A673 (cell line): ENCODE measurements at regions not wholly inside any gene's neighbourhood (a gene's known extent, or its start where the extent isn't known, plus 50 kb on each side); places are given as distances from the start of the nearest gene placed in this dataset.

Experiments used
- EZH2 ChIP-seq: fragments of 200-600 bp; sonication (generic); IDR thresholded peaks from 2 replicates; pipeline ENCODE4 v1.6.1; 2017; ENCODE audit warnings: borderline replicate concordance, low read depth, mild to moderate bottlenecking, mixed read lengths, antibody characterized with exemption, low read length; ENCODE audit not compliant: poor library complexity, severe bottlenecking
- TF ChIP-seq, protein P1 (sequence below): fragments of 300-800, 200-600 bp; sonication (generic); conservative IDR thresholded peaks from 2 replicates; pipeline ENCODE4 v1.5.1; 2017; ENCODE audit warnings: low read depth, mild to moderate bottlenecking, antibody characterized with exemption, low read length, moderate library complexity, mixed read lengths

DNA sequence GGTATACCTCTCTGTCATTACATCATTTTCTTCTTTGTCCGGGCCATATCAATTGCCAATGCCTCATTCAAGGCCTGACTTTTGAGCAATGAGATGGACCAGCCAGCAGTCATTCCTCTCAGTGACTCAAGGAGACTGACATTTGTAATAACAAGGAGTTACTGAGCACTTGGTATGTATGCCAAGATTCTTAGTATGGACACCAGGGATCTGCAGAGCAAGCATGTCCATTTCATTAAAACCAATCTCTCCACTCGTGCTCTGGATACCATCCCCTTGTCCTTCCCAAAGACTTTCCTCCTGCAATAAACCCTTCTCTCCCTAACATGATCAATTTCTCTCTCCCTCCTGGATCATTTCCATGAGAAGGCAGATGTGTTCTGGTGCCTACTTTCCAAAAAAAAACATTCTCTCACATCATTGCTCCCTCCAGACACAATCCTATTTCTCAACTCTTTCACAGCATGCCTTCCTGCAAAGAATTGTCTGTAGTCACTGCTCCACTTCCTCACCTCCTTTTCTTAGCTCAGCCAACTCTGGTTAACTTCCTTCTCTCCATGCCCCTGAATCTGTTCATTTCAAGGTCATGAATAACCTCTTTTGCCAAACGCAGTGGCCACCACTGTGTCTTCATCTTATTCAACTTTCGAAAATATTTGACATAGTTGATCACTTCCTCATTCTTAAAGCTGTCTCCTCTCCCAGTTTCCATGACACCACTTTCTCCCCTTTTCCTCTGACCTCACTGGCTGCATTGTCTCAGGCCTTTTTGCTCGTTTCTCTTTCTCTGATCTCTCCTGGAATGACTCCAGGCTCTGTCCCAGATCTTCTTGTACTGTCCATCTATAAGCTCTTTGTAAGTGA is 102.8 kb upstream of the CYP1B1 start:
- TF ChIP-seq EZH2: no peak
- TF ChIP-seq, protein P1, sequence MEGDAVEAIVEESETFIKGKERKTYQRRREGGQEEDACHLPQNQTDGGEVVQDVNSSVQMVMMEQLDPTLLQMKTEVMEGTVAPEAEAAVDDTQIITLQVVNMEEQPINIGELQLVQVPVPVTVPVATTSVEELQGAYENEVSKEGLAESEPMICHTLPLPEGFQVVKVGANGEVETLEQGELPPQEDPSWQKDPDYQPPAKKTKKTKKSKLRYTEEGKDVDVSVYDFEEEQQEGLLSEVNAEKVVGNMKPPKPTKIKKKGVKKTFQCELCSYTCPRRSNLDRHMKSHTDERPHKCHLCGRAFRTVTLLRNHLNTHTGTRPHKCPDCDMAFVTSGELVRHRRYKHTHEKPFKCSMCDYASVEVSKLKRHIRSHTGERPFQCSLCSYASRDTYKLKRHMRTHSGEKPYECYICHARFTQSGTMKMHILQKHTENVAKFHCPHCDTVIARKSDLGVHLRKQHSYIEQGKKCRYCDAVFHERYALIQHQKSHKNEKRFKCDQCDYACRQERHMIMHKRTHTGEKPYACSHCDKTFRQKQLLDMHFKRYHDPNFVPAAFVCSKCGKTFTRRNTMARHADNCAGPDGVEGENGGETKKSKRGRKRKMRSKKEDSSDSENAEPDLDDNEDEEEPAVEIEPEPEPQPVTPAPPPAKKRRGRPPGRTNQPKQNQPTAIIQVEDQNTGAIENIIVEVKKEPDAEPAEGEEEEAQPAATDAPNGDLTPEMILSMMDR: no peak
